ENCODE measurements at regions not wholly inside any gene's neighbourhood (a gene's known extent, or its start where the extent isn't known, plus 50 kb on each side); places are given as distances from the start of the nearest gene placed in this dataset.
"Not testable (repeated sequence)": the region's sequence is repeated elsewhere in the genome, so short reads cannot be mapped to it uniquely, and the experiment has no call there.

DNA sequence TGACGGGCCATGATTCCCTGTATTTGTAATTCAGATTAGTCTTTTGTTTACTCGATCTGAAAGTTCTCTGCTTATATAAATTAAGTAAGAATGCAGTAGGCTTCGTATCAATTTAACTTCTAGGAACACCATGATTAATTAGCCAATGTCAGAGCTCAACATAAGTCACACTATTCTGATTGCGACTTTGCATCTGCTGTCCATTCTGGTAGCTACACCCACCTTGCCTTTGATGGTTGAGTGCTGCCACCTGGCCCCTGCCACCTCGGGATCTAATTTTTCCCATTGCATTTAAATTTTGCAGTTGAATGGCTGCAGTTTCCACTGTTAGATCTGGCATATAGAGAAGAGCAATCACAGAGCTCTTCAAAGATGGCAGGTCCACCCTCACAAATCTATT lies 140.0 kb downstream of the LTN1 start:
- H3K9me3 ChIP-seq (ENCODE audit: insufficient read depth, low read depth, low read length): no peaks in the 10 kb centered on the region
- H3K4me1 ChIP-seq (ENCODE audit: insufficient read depth, low read length, poor library complexity, severe bottlenecking): no peaks in the 10 kb centered on the region
- H2AFZ ChIP-seq (ENCODE audit: low read length): no peak overlapping the region
- H3K4me2 ChIP-seq (ENCODE audit: low read depth, low read length, poor library complexity, severe bottlenecking): no peak overlapping the region
- H3K9me2 ChIP-seq (replicated peaks; ENCODE audit: low read depth, low read length): no peaks in the 10 kb centered on the region
- H3F3A ChIP-seq (ENCODE audit: low read depth): no peaks in the 10 kb centered on the region
- no peaks in the 10 kb centered on the region for H4K20me1 ChIP-seq (ENCODE audit: insufficient read depth, low read length, poor library complexity, severe bottlenecking)
- no peak overlapping the region for H3K9ac ChIP-seq (ENCODE audit: low read depth, low read length, poor library complexity, severe bottlenecking)
- no peak overlapping the region for H3K4me3 ChIP-seq (ENCODE audit: low read length, poor library complexity, severe bottlenecking)
- H3K36me3 ChIP-seq (ENCODE audit: insufficient read depth, low read length): no peaks in the 10 kb centered on the region
- no peaks in the 10 kb centered on the region for H3K79me2 ChIP-seq (ENCODE audit: insufficient read depth, low read length)
- no peak for TF ChIP-seq CTCF (conservative IDR thresholded peaks at IDR 0.05; ENCODE audit: low read length)
- no peak for TF ChIP-seq EZH2phosphoT487 (IDR thresholded peaks at IDR 0.05; ENCODE audit: borderline replicate concordance)
- H3K27me3 ChIP-seq (ENCODE audit: insufficient read depth, low read length, poor library complexity, severe bottlenecking): no peaks in the 10 kb centered on the region

DNA sequence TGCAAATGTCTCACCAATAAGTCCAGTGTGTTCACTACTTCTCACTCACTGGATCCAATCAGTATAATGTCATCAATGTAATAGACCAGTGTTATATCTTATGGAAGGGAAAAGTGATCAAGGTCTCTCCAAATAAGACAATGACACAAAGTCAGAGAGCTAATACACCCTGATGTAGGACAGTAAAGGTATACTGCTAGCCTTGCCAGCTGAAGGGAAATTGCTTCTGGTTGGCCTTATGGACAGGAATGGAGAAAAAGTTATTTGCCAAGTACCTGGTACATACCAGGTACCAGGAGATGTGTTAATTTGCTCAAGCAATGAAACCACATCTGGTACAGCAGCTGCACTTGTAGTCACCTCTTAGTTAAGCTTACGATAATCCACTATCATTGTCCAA lies 141.0 kb downstream of the LTN1 start:
- no peak overlapping the region for H3K9ac ChIP-seq (ENCODE audit: low read depth, low read length, poor library complexity, severe bottlenecking)
- H2AFZ ChIP-seq (ENCODE audit: low read length): no peak overlapping the region
- no peaks in the 10 kb centered on the region for H3K9me3 ChIP-seq (ENCODE audit: insufficient read depth, low read depth, low read length)
- no peaks in the 10 kb centered on the region for H3K27me3 ChIP-seq (ENCODE audit: insufficient read depth, low read length, poor library complexity, severe bottlenecking)
- H3K79me2 ChIP-seq (ENCODE audit: insufficient read depth, low read length): no peaks in the 10 kb centered on the region
- no peaks in the 10 kb centered on the region for H4K20me1 ChIP-seq (ENCODE audit: insufficient read depth, low read length, poor library complexity, severe bottlenecking)
- no peaks in the 10 kb centered on the region for H3F3A ChIP-seq (ENCODE audit: low read depth)
- no peaks in the 10 kb centered on the region for H3K4me1 ChIP-seq (ENCODE audit: insufficient read depth, low read length, poor library complexity, severe bottlenecking)
- no peaks in the 10 kb centered on the region for H3K9me2 ChIP-seq (replicated peaks; ENCODE audit: low read depth, low read length)
- no peak overlapping the region for H3K4me3 ChIP-seq (ENCODE audit: low read length, poor library complexity, severe bottlenecking)
- no peak for TF ChIP-seq CTCF (conservative IDR thresholded peaks at IDR 0.05; ENCODE audit: low read length)
- TF ChIP-seq EZH2phosphoT487 (IDR thresholded peaks at IDR 0.05; ENCODE audit: borderline replicate concordance): no peak
- no peak overlapping the region for H3K4me2 ChIP-seq (ENCODE audit: low read depth, low read length, poor library complexity, severe bottlenecking)
- no peaks in the 10 kb centered on the region for H3K36me3 ChIP-seq (ENCODE audit: insufficient read depth, low read length)

GRCh38 chr21:28839237-28839636 lies 153.4 kb downstream of the LTN1 start:
- not testable (repeated sequence) for H3K4me3 ChIP-seq (ENCODE audit: low read length, poor library complexity, severe bottlenecking)

GRCh38 chr21:28837426-28837825 lies 155.3 kb downstream of the LTN1 start:
- H3F3A ChIP-seq (ENCODE audit: low read depth); H3K4me2 ChIP-seq (ENCODE audit: low read depth, low read length, poor library complexity, severe bottlenecking); H3K4me3 ChIP-seq (ENCODE audit: low read length, poor library complexity, severe bottlenecking); H3K9ac ChIP-seq (ENCODE audit: low read depth, low read length, poor library complexity, severe bottlenecking); H3K9me2 ChIP-seq (replicated peaks; ENCODE audit: low read depth, low read length); H3K27me3 ChIP-seq (ENCODE audit: insufficient read depth, low read length, poor library complexity, severe bottlenecking); H3K4me1 ChIP-seq (ENCODE audit: insufficient read depth, low read length, poor library complexity, severe bottlenecking); H3K79me2 ChIP-seq (ENCODE audit: insufficient read depth, low read length); H3K9me3 ChIP-seq (ENCODE audit: insufficient read depth, low read depth, low read length); H3K36me3 ChIP-seq (ENCODE audit: insufficient read depth, low read length); H2AFZ ChIP-seq (ENCODE audit: low read length); H4K20me1 ChIP-seq (ENCODE audit: insufficient read depth, low read length, poor library complexity, severe bottlenecking): not testable (repeated sequence)

More at GRCh38 chr21:28839237-28839636, 153.4 kb downstream of the LTN1 start:
- H3K9me2 ChIP-seq (replicated peaks; ENCODE audit: low read depth, low read length); H3K9me3 ChIP-seq (ENCODE audit: insufficient read depth, low read depth, low read length); H2AFZ ChIP-seq (ENCODE audit: low read length); H3K9ac ChIP-seq (ENCODE audit: low read depth, low read length, poor library complexity, severe bottlenecking); H3K79me2 ChIP-seq (ENCODE audit: insufficient read depth, low read length); H3K36me3 ChIP-seq (ENCODE audit: insufficient read depth, low read length); H3K27me3 ChIP-seq (ENCODE audit: insufficient read depth, low read length, poor library complexity, severe bottlenecking); H4K20me1 ChIP-seq (ENCODE audit: insufficient read depth, low read length, poor library complexity, severe bottlenecking); H3F3A ChIP-seq (ENCODE audit: low read depth); H3K4me2 ChIP-seq (ENCODE audit: low read depth, low read length, poor library complexity, severe bottlenecking); H3K4me1 ChIP-seq (ENCODE audit: insufficient read depth, low read length, poor library complexity, severe bottlenecking): not testable (repeated sequence)

- not testable (repeated sequence) for H3K4me3 ChIP-seq (ENCODE audit: low read length, poor library complexity, severe bottlenecking); H3F3A ChIP-seq (ENCODE audit: low read depth); H3K9ac ChIP-seq (ENCODE audit: low read depth, low read length, poor library complexity, severe bottlenecking); H3K9me2 ChIP-seq (replicated peaks; ENCODE audit: low read depth, low read length); H3K27me3 ChIP-seq (ENCODE audit: insufficient read depth, low read length, poor library complexity, severe bottlenecking); H4K20me1 ChIP-seq (ENCODE audit: insufficient read depth, low read length, poor library complexity, severe bottlenecking); H3K79me2 ChIP-seq (ENCODE audit: insufficient read depth, low read length); H2AFZ ChIP-seq (ENCODE audit: low read length); H3K36me3 ChIP-seq (ENCODE audit: insufficient read depth, low read length); H3K4me2 ChIP-seq (ENCODE audit: low read depth, low read length, poor library complexity, severe bottlenecking); H3K9me3 ChIP-seq (ENCODE audit: insufficient read depth, low read depth, low read length)
- peaks cover 12% of the 10 kb centered on the region for H3K4me1 ChIP-seq (ENCODE audit: insufficient read depth, low read length, poor library complexity, severe bottlenecking)
Measured at GRCh38 chr21:28836588-28836987, 156.1 kb downstream of the LTN1 start.

All from Loucy (cell line).